Vagina (tissue), 2 donors: ENCODE measurements at regions not wholly inside any gene's neighbourhood (a gene's known extent, or its start where the extent isn't known, plus 50 kb on each side); places are given as distances from the start of the nearest gene placed in this dataset.

Experiments
- DNase-seq, 2 donors: peaks; one replicate each; pipeline ENCODE4 v3.0.0-alpha.2; 2017; ENCODE audit errors: extremely low spot score in 2 of 2
- H3K27ac ChIP-seq: fragments of 200-600 bp; sonication (generic); one replicate; pipeline ENCODE4 v1.5.1; 2019
- H3K27me3 ChIP-seq: fragments of 200-600 bp; sonication (generic); one replicate; pipeline ENCODE4 v1.5.1; 2019
- H3K36me3 ChIP-seq, 2 donors: fragments of 200-600 bp; sonication (generic); one replicate each; pipeline ENCODE4 v1.5.1; 2017 to 2019
- H3K4me1 ChIP-seq: fragments of 200-600 bp; sonication (generic); one replicate; pipeline ENCODE4 v1.5.1; 2019
- H3K4me3 ChIP-seq, 2 donors: fragments of 200-600 bp; sonication (generic); 1 replicate in 1 of 2; 2 replicates in 1 of 2; pipeline ENCODE4 v1.5.1; 2016 to 2019
- H3K9me3 ChIP-seq: fragments of 200-600 bp; sonication (generic); one replicate; pipeline ENCODE4 v1.5.1; 2019
- POLR2A ChIP-seq, 2 donors: fragments of 450-650 bp; IDR thresholded peaks; one replicate each; pipeline ENCODE4 v1.6.1; 2017; ENCODE audit warnings: antibody characterized with exemption in 2 of 2, mild to moderate bottlenecking in 2 of 2, moderate library complexity in 2 of 2
- POLR2AphosphoS5 ChIP-seq, 2 donors: sonication (generic); formaldehyde crosslinking; IDR thresholded peaks; one replicate each; pipeline ENCODE4 v1.9.0; 2017; ENCODE audit warnings: antibody characterized with exemption in 2 of 2, mild to moderate bottlenecking in 2 of 2, low read depth in 1 of 2; ENCODE audit not compliant: insufficient read depth in 1 of 2
- intact Hi-C: fragments of 100-400 bp; cut with DNase I; formaldehyde crosslinking; loops from one replicate; pipeline ENCODE4 v1.15.1; 2023
- TF ChIP-seq, protein P1 (sequence below), 3 experiments: fragments of 450-650 bp in 2 of 3; fragments of 200-600 bp in 1 of 3; sonication (generic) in 1 of 3; IDR thresholded peaks; one replicate each; pipeline ENCODE4 v1.5.1; 2017 to 2019; ENCODE audit warnings: antibody characterized with exemption in 3 of 3, mild to moderate bottlenecking in 2 of 3, moderate library complexity in 2 of 3

- TF ChIP-seq, protein P1, sequence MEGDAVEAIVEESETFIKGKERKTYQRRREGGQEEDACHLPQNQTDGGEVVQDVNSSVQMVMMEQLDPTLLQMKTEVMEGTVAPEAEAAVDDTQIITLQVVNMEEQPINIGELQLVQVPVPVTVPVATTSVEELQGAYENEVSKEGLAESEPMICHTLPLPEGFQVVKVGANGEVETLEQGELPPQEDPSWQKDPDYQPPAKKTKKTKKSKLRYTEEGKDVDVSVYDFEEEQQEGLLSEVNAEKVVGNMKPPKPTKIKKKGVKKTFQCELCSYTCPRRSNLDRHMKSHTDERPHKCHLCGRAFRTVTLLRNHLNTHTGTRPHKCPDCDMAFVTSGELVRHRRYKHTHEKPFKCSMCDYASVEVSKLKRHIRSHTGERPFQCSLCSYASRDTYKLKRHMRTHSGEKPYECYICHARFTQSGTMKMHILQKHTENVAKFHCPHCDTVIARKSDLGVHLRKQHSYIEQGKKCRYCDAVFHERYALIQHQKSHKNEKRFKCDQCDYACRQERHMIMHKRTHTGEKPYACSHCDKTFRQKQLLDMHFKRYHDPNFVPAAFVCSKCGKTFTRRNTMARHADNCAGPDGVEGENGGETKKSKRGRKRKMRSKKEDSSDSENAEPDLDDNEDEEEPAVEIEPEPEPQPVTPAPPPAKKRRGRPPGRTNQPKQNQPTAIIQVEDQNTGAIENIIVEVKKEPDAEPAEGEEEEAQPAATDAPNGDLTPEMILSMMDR (IDR thresholded peaks at IDR 0.05): no peak
- no peak for TF ChIP-seq POLR2A (IDR thresholded peaks at IDR 0.05)
- TF ChIP-seq POLR2AphosphoS5 (IDR thresholded peaks at IDR 0.05; ENCODE audit: insufficient read depth in 1 of 2, low read depth in 1 of 2): no peak
- intact Hi-C loops: no loop called here
Measured at GRCh38 chr2:147703171-147703570, 141.7 kb upstream of the ACVR2A start.

GRCh38 chr2:147698166-147698565 lies 146.7 kb upstream of the ACVR2A start:
- H3K36me3 ChIP-seq: no peaks in the 10 kb centered on the region
- no peaks in the 10 kb centered on the region for H3K4me1 ChIP-seq
- H3K9me3 ChIP-seq: no peaks in the 10 kb centered on the region
- intact Hi-C loops: no loop called here
- no peak overlapping the region for H3K4me3 ChIP-seq
- TF ChIP-seq, protein P1 (IDR thresholded peaks at IDR 0.05): no peak
- TF ChIP-seq POLR2AphosphoS5 (IDR thresholded peaks at IDR 0.05; ENCODE audit: insufficient read depth in 1 of 2, low read depth in 1 of 2) (no peak), POLR2A (IDR thresholded peaks at IDR 0.05) (no peak)
- no peak for DNase-seq
- H3K27ac ChIP-seq: no peak overlapping the region
- no peaks in the 10 kb centered on the region for H3K27me3 ChIP-seq

More at GRCh38 chr2:147703171-147703570, 141.7 kb upstream of the ACVR2A start:
- no peak for DNase-seq
- no peak overlapping the region for H3K4me3 ChIP-seq
- H3K9me3 ChIP-seq: no peaks in the 10 kb centered on the region
- no peaks in the 10 kb centered on the region for H3K4me1 ChIP-seq
- no peaks in the 10 kb centered on the region for H3K27me3 ChIP-seq
- no peak overlapping the region for H3K27ac ChIP-seq
- no peaks in the 10 kb centered on the region for H3K36me3 ChIP-seq

- H3K27ac ChIP-seq: no peak overlapping the region
- no peaks in the 10 kb centered on the region for H3K27me3 ChIP-seq
- no peaks in the 10 kb centered on the region for H3K36me3 ChIP-seq
- peak in 1 of 2 donors; percentile 74 for TF ChIP-seq POLR2AphosphoS5 (IDR thresholded peaks at IDR 0.05; ENCODE audit: insufficient read depth in 1 of 2, low read depth in 1 of 2)
- TF ChIP-seq, protein P1 (IDR thresholded peaks at IDR 0.05): no peak
- no peaks in the 10 kb centered on the region for H3K9me3 ChIP-seq
- no peaks in the 10 kb centered on the region for H3K4me1 ChIP-seq
- no peak for DNase-seq
- no peak overlapping the region for H3K4me3 ChIP-seq
- intact Hi-C loops: no loop called here
Measured at GRCh38 chr2:147696426-147696825, 148.4 kb upstream of the ACVR2A start.

DNA sequence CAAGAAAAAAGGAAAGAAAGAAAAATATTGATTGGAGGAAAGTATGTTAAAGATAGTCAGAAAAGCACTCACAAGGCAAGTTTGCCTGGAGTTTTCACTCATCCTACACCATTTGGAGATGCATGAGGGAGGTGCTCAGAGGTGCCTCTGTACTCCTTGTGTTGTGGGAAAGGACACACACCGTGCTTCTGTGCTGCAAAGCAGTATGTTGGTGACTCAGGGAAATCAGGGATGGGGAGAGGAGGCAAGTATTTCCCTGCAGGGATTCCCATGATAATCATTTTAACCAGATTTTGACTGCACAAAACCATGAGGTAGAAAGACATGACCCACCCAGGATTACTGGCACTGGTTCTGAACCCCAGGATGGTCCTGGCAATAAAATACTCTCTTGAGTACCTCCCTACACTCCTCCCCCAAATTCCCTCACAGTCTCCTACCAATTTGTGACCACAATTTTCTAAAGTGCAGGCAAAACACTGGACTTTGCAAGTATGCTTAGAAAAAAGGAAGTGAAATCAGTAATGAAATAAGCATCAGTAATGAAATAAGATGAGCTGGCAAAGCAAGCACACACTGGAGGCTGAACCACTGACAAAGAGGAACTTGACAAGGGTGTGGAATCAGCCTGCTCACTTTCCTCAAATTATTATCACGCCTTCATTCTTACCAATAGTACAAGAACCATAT lies 155.5 kb upstream of the ACVR2A start:
- no peaks in the 10 kb centered on the region for H3K4me1 ChIP-seq
- no peaks in the 10 kb centered on the region for H3K9me3 ChIP-seq
- intact Hi-C loops: no loop called here
- H3K36me3 ChIP-seq: no peaks in the 10 kb centered on the region
- no peak overlapping the region for H3K4me3 ChIP-seq
- no peak for DNase-seq
- no peak overlapping the region for H3K27ac ChIP-seq
- TF ChIP-seq POLR2AphosphoS5 (IDR thresholded peaks at IDR 0.05; ENCODE audit: insufficient read depth in 1 of 2, low read depth in 1 of 2) (no peak), POLR2A (IDR thresholded peaks at IDR 0.05) (no peak)
- TF ChIP-seq, protein P1 (IDR thresholded peaks at IDR 0.05): no peak
- no peaks in the 10 kb centered on the region for H3K27me3 ChIP-seq

GRCh38 chr2:147688242-147688641 lies 156.6 kb upstream of the ACVR2A start:
- H3K4me1 ChIP-seq: no peaks in the 10 kb centered on the region
- no peak for TF ChIP-seq POLR2AphosphoS5 (IDR thresholded peaks at IDR 0.05; ENCODE audit: insufficient read depth in 1 of 2, low read depth in 1 of 2)
- TF ChIP-seq, protein P1 (IDR thresholded peaks at IDR 0.05): no peak
- TF ChIP-seq POLR2A (IDR thresholded peaks at IDR 0.05): no peak
- intact Hi-C loops: no loop called here
- no peaks in the 10 kb centered on the region for H3K36me3 ChIP-seq
- no peaks in the 10 kb centered on the region for H3K27me3 ChIP-seq
- no peak overlapping the region for H3K27ac ChIP-seq
- H3K9me3 ChIP-seq: no peaks in the 10 kb centered on the region
- no peak for DNase-seq
- H3K4me3 ChIP-seq: no peak overlapping the region
